MM.1S (cell line): ENCODE measurements at regions not wholly inside any gene's neighbourhood (a gene's known extent, or its start where the extent isn't known, plus 50 kb on each side); places are given as distances from the start of the nearest gene placed in this dataset.

Source experiments
- DNase-seq: peaks from one replicate; pipeline ENCODE4 v3.0.0-alpha.2; 2015
- H2AFZ ChIP-seq: fragments of 300-600 bp; sonication (generic); 2 replicates; pipeline ENCODE4 v1.6.0; 2016; ENCODE audit warnings: antibody characterized with exemption, low read length
- H3F3A ChIP-seq: fragments of 300-600 bp; sonication (generic); 2 replicates; pipeline ENCODE4 v1.6.1; 2016; ENCODE audit warnings: mild to moderate bottlenecking, antibody characterized with exemption, low read length, moderate library complexity, mixed read lengths; ENCODE audit not compliant: insufficient read depth
- H3K27ac ChIP-seq: fragments of 300-600 bp; sonication (generic); 2 replicates; pipeline ENCODE4 v1.5.1; 2016; ENCODE audit warnings: mild to moderate bottlenecking, low read length
- H3K27me3 ChIP-seq: fragments of 300-600 bp; sonication (generic); replicated peaks from 2 replicates; pipeline ENCODE4 v1.6.0; 2016; ENCODE audit warnings: low read length; ENCODE audit not compliant: insufficient read depth
- H3K36me3 ChIP-seq: fragments of 300-600 bp; sonication (generic); replicated peaks from 2 replicates; pipeline ENCODE4 v1.6.1; 2016; ENCODE audit warnings: mild to moderate bottlenecking, low read length, mixed read lengths; ENCODE audit not compliant: insufficient read depth
- H3K4me1 ChIP-seq: fragments of 300-600 bp; sonication (generic); 2 replicates; pipeline ENCODE4 v1.6.1; 2016; ENCODE audit warnings: low read length, mixed read lengths
- H3K4me2 ChIP-seq: fragments of 300-600 bp; sonication (generic); 2 replicates; pipeline ENCODE4 v1.6.0; 2016; ENCODE audit warnings: low read depth, low read length
- H3K4me3 ChIP-seq: fragments of 300-600 bp; sonication (generic); 2 replicates; pipeline ENCODE4 v1.5.1; 2016; ENCODE audit warnings: low read length, mixed read lengths
- H3K79me2 ChIP-seq: fragments of 300-600 bp; sonication (generic); 2 replicates; pipeline ENCODE4 v1.6.1; 2016; ENCODE audit warnings: mixed run types, low read length, mixed read lengths
- H3K9ac ChIP-seq: fragments of 300-600 bp; sonication (generic); 2 replicates; pipeline ENCODE4 v1.6.1; 2016; ENCODE audit warnings: low read length, mixed read lengths
- H3K9me2 ChIP-seq: fragments of 300-600 bp; sonication (generic); replicated peaks from 2 replicates; pipeline ENCODE4 v1.6.1; 2016; ENCODE audit warnings: mild to moderate bottlenecking, low read length, mixed read lengths; ENCODE audit not compliant: insufficient read depth
- H3K9me3 ChIP-seq: fragments of 300-600 bp; sonication (generic); replicated peaks from 2 replicates; pipeline ENCODE4 v1.6.1; 2016; ENCODE audit warnings: mild to moderate bottlenecking, low read length, mixed read lengths; ENCODE audit not compliant: insufficient read depth
- H4K20me1 ChIP-seq: fragments of 300-600 bp; sonication (generic); 2 replicates; pipeline ENCODE4 v1.6.1; 2016; ENCODE audit warnings: mild to moderate bottlenecking, low read length, moderate library complexity, mixed read lengths; ENCODE audit not compliant: insufficient read depth
- EZH2 ChIP-seq: fragments of 300-600 bp; sonication (generic); optimal IDR thresholded peaks from 2 replicates; pipeline ENCODE3; 2017; ENCODE audit warnings: low read depth, mild to moderate bottlenecking, antibody characterized with exemption, low read length, mixed read lengths
- EZH2phosphoT487 ChIP-seq: fragments of 300-600 bp; sonication (generic); IDR thresholded peaks from 2 replicates; pipeline ENCODE4 v1.6.1; 2018; ENCODE audit warnings: antibody characterized with exemption, low read length
- TF ChIP-seq, protein P1 (sequence below): fragments of 300-600 bp; sonication (generic); IDR thresholded peaks from 2 replicates; pipeline ENCODE4 v1.5.1; 2016; ENCODE audit warnings: antibody characterized with exemption, low read length, mixed read lengths

DNA sequence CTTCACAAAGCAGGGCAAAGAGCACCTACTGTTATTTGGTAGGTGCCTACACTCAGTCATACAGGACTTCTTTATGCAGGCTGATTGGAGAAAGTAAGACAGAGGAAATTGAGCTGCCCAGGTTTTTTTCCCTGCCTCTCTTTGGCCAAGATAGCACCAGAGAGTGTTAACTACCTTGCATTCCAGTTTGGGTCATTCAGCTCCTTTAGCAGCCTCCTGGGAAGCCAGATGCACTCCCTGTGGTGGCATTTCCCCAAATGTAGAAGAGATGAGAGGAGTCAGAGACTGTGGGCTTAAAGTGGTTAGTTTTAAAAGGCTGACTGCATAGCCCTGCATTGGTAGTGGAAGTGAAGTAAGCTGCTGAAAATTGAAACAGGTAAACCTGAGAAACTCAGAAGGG lies 358.4 kb downstream of the BCKDHB start:
- H3K27me3 ChIP-seq: no peaks in the 10 kb centered on the region
- no peak for DNase-seq
- H3K36me3 ChIP-seq: no peaks in the 10 kb centered on the region
- H3K4me3 ChIP-seq: no peak overlapping the region
- no peaks in the 10 kb centered on the region for H4K20me1 ChIP-seq
- H3K4me2 ChIP-seq: no peak overlapping the region
- no peaks in the 10 kb centered on the region for H3K4me1 ChIP-seq
- no peak overlapping the region for H2AFZ ChIP-seq
- no peaks in the 10 kb centered on the region for H3K9me2 ChIP-seq
- no peak overlapping the region for H3K9ac ChIP-seq
- H3K9me3 ChIP-seq: no peaks in the 10 kb centered on the region
- TF ChIP-seq, protein P1, sequence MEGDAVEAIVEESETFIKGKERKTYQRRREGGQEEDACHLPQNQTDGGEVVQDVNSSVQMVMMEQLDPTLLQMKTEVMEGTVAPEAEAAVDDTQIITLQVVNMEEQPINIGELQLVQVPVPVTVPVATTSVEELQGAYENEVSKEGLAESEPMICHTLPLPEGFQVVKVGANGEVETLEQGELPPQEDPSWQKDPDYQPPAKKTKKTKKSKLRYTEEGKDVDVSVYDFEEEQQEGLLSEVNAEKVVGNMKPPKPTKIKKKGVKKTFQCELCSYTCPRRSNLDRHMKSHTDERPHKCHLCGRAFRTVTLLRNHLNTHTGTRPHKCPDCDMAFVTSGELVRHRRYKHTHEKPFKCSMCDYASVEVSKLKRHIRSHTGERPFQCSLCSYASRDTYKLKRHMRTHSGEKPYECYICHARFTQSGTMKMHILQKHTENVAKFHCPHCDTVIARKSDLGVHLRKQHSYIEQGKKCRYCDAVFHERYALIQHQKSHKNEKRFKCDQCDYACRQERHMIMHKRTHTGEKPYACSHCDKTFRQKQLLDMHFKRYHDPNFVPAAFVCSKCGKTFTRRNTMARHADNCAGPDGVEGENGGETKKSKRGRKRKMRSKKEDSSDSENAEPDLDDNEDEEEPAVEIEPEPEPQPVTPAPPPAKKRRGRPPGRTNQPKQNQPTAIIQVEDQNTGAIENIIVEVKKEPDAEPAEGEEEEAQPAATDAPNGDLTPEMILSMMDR: no peak
- TF ChIP-seq EZH2phosphoT487: no peak
- no peak for TF ChIP-seq EZH2
- no peak overlapping the region for H3K27ac ChIP-seq
- H3F3A ChIP-seq: no peaks in the 10 kb centered on the region
- no peaks in the 10 kb centered on the region for H3K79me2 ChIP-seq

DNA sequence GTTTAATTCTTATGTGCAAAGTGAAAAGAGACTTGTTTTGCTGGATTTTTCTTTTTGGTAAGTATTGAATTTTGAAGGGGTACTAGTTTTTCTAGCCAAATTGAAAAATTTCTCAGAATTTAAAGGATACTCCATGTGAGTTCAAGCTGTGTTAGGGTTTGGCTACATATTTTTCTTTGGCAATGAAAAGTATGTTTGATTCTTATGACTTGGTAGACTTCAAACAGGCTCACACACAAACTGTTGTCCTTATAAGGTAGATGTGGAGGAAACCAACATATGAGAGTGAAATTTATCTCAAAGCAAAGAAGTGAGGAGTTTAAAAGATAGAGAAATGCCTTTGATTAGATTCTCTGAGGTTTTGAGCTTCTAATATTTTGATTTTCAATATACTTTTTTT lies 356.7 kb downstream of the BCKDHB start:
- Histone ChIP-seq H3K4me2 (no peak overlapping the region), H3K27ac (no peak overlapping the region), H3K9me2 (no peaks in the 10 kb centered on the region), H3K4me1 (no peaks in the 10 kb centered on the region), H3K79me2 (no peaks in the 10 kb centered on the region), H4K20me1 (no peaks in the 10 kb centered on the region), H2AFZ (no peak overlapping the region), H3F3A (no peaks in the 10 kb centered on the region), H3K27me3 (no peaks in the 10 kb centered on the region), H3K9me3 (no peaks in the 10 kb centered on the region), H3K4me3 (no peak overlapping the region), H3K9ac (no peak overlapping the region), H3K36me3 (no peaks in the 10 kb centered on the region)
- TF ChIP-seq EZH2 (no peak), EZH2phosphoT487 (no peak)
- TF ChIP-seq, protein P1: no peak
- DNase-seq: no peak

DNA sequence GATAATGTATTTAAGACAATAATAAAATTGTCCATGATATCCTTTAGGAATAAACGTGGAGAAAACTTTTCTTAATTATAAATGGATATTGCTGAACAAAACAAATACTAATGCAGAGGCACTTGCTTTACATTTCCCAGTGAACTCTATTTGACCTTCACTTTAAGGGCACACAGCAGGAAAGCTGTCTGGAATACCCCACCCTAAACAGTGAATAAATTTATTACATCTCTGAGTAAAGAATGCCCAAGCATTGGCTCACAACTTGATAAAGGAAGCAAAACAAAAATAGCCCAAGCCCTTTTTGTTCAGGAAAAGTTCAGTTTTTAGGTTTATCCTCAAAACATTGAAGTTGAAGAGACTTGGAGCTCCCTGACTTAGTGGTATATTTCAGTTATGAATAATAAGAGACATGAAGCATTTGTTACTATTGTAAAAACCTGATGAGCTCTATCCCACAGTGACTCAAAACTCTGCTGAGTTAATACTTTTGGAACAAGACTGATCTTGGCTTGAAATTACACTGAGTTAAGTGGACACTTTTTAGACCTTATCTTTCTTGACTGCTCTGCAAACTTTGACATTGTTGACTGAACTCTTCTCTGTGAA lies 353.9 kb downstream of the BCKDHB start:
- H3K4me3 ChIP-seq: no peak overlapping the region
- no peaks in the 10 kb centered on the region for H3K27me3 ChIP-seq
- H3K79me2 ChIP-seq: no peaks in the 10 kb centered on the region
- H3K9me2 ChIP-seq: no peaks in the 10 kb centered on the region
- H4K20me1 ChIP-seq: no peaks in the 10 kb centered on the region
- no peak for DNase-seq
- no peak overlapping the region for H3K27ac ChIP-seq
- H2AFZ ChIP-seq: no peak overlapping the region
- no peaks in the 10 kb centered on the region for H3K9me3 ChIP-seq
- TF ChIP-seq EZH2phosphoT487 (no peak), EZH2 (no peak)
- TF ChIP-seq, protein P1: no peak
- H3F3A ChIP-seq: no peaks in the 10 kb centered on the region
- H3K36me3 ChIP-seq: no peaks in the 10 kb centered on the region
- no peak overlapping the region for H3K9ac ChIP-seq
- H3K4me2 ChIP-seq: no peak overlapping the region
- H3K4me1 ChIP-seq: no peaks in the 10 kb centered on the region
